Stomach smooth muscle (tissue), 2 donors: ENCODE measurements at regions not wholly inside any gene's neighbourhood (a gene's known extent, or its start where the extent isn't known, plus 50 kb on each side); places are given as distances from the start of the nearest gene placed in this dataset.
"Not testable (repeated sequence)": the region's sequence is repeated elsewhere in the genome, so short reads cannot be mapped to it uniquely, and the experiment has no call there.

Source experiments
- H3K27ac ChIP-seq: one replicate; pipeline ENCODE4 v1.7.0; 2013; ENCODE audit warnings: mild to moderate bottlenecking, low read length, inconsistent platforms
- H3K27me3 ChIP-seq, 2 donors: one replicate each; pipeline ENCODE4 v1.7.0; 2013; ENCODE audit warnings: low read length in 2 of 2; ENCODE audit not compliant: insufficient read depth in 2 of 2, control insufficient read depth in 1 of 2
- H3K36me3 ChIP-seq, 2 donors: one replicate each; pipeline ENCODE4 v1.7.0; 2013; ENCODE audit warnings: low read length in 2 of 2; ENCODE audit not compliant: control insufficient read depth in 2 of 2, insufficient read depth in 2 of 2
- H3K4me1 ChIP-seq: one replicate; pipeline ENCODE4 v1.7.0; 2013; ENCODE audit warnings: low read length; ENCODE audit not compliant: control insufficient read depth, insufficient read depth
- H3K4me3 ChIP-seq, 2 donors: one replicate each; pipeline ENCODE4 v1.7.0; 2013; ENCODE audit warnings: low read length in 2 of 2
- H3K9ac ChIP-seq, 2 donors: one replicate each; pipeline ENCODE4 v1.7.0; 2013; ENCODE audit warnings: low read length in 2 of 2, mild to moderate bottlenecking in 1 of 2
- H3K9me3 ChIP-seq, 2 donors: one replicate each; pipeline ENCODE4 v1.7.0; 2013; ENCODE audit warnings: low read length in 2 of 2; ENCODE audit not compliant: control insufficient read depth in 2 of 2
- donor health status: healthy.
- donor health status: Pancreatic carcinoma.

DNA sequence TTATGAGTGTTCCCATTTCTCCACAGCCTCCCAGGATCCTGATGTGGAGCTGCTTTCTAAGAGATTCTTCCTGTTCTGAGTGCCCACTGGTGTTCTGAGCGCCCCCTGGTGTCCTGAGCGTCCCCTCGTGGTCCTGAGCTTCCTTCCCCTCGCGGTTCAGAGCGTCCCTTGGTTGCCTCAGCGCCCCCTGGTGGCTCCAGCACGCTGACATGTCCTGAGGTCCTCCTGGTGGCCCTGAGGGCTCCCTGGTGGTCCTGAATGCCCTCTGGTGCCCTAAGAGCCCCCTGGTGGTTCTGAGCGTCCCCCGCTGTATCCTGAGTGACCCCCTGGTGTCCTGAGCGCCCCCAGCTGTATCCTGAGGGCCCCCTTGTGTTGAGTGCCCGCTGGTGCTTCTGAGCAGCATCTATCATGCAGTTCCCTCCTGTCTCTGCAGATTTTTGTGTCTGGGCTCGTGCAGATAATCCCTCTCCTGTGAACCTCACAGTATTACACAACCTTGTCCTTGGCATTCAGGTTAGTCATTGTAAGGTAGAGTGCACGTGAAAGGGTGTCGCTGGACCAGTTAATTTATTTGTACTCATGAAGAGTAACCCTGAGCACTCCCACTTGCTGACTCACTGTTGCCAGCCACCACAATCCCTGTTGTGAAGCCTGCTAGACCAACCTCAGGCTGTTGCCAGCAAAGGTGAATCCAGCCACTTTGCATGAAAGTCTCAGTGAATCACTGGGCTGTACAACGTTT lies 1214.9 kb downstream of the TMEM121 start:
- not testable (repeated sequence) for H3K4me1 ChIP-seq, H3K27ac ChIP-seq, H3K27me3 ChIP-seq, H3K9me3 ChIP-seq, H3K36me3 ChIP-seq, H3K9ac ChIP-seq, H3K4me3 ChIP-seq

DNA sequence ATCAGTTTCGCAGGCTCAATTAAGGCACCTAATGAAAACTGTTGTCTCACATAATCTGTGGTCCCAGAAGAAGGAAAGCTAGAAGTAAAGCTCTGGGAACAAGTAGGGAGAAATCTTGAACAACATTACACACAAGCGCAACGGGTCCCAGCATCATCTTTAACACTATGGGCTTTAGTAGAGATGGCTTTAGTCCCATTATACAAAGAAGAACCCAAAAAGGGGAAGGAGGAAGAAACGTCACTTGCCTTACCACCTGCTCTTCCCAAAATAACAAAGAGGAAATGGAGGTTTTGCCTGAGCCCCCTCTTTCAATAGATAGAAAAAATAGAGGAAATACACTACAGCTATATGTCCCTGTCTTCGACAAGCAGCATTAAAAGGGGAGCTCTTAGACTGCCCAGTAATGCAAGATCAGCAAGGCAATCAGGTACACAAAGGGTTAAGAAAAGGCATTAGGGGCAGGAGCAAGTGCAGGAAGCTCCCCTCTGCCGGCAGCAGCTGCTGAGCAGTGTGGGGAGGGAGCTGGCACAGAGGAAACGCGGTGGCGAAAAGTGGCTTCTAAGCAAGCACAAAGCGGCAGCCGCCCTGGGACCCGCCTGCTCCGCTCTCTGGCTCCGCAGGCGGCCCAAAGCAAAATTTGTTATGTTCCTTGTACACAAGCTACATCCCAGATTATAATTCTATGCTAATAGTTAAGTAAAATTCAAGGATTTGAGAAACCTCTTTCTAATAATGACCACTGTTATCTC lies 1218.8 kb downstream of the TMEM121 start:
- H3K9ac ChIP-seq, H3K9me3 ChIP-seq, H3K4me1 ChIP-seq, H3K36me3 ChIP-seq, H3K4me3 ChIP-seq, H3K27me3 ChIP-seq, H3K27ac ChIP-seq: not testable (repeated sequence)

DNA sequence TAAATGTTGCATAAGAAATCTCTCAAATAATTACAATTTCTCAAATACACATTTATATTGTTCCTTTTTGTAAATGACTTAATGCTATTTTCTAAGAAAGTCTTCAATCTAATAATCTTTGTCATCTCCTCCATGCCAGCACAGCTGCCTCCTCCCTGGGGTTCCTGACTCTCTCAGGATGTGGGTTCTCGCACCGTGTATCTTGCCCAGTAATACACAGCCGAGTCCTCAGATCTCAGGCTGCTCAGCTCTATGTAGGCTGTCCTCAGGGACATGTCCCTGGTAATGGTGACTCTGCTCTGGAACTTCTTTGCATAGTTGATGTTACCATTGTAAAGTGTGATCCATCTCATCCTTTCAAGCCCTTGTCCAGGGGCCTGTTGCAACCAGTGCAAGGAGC lies 1223.7 kb downstream of the TMEM121 start:
- H3K36me3 ChIP-seq, H3K4me1 ChIP-seq, H3K27ac ChIP-seq, H3K4me3 ChIP-seq, H3K9me3 ChIP-seq, H3K9ac ChIP-seq, H3K27me3 ChIP-seq: not testable (repeated sequence)

DNA sequence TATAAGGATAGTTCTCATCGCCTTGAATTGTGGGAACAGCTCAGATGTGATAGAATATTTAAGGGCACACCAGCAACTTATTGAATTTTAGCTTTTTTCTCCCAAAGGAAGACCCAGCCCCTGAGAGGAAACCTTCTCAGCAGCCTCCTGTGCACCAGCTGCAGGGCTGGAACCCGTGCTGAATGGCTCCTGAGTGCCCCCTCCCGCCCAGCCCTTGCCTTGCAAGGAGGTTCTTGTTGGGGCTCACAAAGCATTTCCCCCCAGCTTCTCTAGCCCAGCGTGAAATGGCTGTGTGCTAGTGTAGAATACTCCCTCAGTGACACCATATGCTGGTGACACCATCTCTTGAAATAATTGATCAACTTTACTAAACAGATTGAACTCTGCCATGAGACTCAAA lies 1227.4 kb downstream of the TMEM121 start:
- H3K4me3 ChIP-seq, H3K27ac ChIP-seq, H3K27me3 ChIP-seq, H3K9me3 ChIP-seq, H3K36me3 ChIP-seq, H3K9ac ChIP-seq, H3K4me1 ChIP-seq: not testable (repeated sequence)

DNA sequence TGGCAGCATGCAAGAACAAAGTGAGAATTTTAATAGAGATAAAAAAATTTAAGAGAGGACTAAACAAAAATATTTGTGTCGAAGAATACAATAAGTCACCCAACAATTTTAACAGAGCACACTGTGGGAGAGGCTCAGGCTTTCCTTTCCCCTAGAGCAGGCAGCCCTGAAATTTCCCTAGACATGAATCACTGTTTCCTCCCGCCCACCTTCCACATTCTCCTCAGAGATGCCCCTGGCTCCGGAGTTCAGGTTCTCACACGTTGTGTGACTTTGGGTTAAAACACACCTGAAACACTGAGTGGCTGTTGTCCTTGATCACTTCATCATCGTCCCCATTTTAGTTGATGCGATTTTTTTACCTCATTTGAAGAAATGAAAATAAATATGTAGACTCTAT lies 1231.1 kb downstream of the TMEM121 start:
- H3K9me3 ChIP-seq, H3K36me3 ChIP-seq, H3K27me3 ChIP-seq, H3K4me3 ChIP-seq, H3K9ac ChIP-seq, H3K4me1 ChIP-seq, H3K27ac ChIP-seq: not testable (repeated sequence)

DNA sequence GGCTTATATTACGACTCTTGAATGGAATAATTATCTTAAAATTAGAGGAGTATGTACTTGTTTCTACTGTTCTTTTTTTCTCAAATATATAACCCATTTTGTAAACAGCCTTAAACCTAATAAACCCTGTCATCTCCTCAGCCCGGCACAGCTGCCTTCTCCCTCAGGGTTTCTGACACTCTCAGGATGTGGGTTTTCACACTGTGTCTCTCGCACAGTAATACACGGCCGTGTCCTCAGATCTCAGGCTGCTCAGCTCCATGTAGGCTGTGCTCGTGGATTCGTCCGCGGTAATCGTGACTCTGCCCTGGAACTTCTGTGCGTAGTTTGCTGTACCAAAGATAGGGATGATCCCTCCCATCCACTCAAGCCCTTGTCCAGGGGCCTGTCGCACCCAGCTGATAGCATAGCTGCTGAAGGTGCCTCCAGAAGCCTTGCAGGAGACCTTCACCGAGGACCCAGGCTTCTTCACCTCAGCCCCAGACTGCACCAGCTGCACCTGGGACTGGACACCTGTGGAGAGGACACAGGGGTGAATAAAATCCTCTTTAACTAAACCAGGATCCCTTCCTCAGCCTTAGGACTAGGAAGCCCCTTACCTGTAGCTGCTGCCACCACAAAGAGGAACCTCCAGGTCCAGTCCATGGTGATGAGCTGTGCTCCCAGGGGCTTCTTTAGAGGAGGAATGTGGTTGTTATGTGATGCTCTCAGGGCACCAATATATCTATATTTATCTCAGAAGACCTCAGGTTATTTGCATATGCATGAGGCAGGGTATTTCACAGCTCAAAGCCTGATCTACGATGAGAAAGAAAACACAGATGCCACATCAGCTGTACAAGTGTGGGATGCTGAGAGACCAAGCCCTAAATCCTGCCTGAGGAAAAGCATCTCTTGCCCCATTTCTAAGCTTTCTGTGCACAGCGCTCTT lies 1235.8 kb downstream of the TMEM121 start:
- H3K9me3 ChIP-seq, H3K4me3 ChIP-seq, H3K9ac ChIP-seq, H3K4me1 ChIP-seq, H3K36me3 ChIP-seq, H3K27me3 ChIP-seq, H3K27ac ChIP-seq: not testable (repeated sequence)

DNA sequence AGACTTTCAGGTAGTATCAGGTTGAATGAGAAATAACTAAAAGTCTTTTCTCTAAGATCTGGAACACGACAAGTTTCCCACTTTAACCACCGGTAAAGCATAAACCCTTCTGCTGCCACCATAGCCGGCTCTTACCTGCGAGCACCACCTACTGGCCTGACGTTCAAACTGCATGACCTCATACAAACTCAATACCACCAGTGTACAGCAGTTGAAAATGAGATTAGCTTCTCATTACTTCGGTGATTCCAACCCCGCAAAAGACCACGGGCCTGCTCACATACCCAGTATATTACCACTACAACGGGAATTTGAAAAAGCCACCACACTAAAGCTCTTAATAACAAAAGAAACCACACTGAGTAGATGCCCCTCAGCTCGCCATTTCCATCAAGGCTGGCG lies 1238.6 kb downstream of the TMEM121 start:
- H3K27ac ChIP-seq, H3K27me3 ChIP-seq, H3K36me3 ChIP-seq, H3K4me3 ChIP-seq, H3K9me3 ChIP-seq, H3K9ac ChIP-seq, H3K4me1 ChIP-seq: not testable (repeated sequence)

DNA sequence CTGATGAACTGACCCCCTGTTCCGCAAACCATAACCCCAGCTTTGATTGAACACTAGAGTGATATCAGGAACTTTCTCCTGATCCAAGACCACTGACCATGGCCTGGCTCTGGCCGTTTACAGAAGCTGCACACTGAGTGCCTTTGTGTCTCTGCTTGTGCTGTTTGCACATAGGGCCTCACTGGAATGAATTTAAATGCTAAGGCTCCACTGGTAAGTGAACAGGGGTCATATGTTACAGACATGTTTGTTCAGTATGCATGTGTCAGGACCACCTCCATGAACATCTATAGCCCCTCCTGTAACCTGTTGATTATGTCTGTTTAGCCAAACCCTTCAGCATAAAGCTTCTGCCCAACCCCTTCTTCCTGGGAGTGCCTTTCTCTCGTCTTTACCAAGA lies 1239.8 kb downstream of the TMEM121 start:
- no peak overlapping the region for H3K4me3 ChIP-seq
- H3K4me1 ChIP-seq, result no peaks in the 10 kb centered on the region
- no peaks in the 10 kb centered on the region for H3K27me3 ChIP-seq
- H3K36me3 ChIP-seq, result no peaks in the 10 kb centered on the region
- no peaks in the 10 kb centered on the region for H3K9me3 ChIP-seq
- H3K27ac ChIP-seq, result no peak overlapping the region
- no peak overlapping the region for H3K9ac ChIP-seq

DNA sequence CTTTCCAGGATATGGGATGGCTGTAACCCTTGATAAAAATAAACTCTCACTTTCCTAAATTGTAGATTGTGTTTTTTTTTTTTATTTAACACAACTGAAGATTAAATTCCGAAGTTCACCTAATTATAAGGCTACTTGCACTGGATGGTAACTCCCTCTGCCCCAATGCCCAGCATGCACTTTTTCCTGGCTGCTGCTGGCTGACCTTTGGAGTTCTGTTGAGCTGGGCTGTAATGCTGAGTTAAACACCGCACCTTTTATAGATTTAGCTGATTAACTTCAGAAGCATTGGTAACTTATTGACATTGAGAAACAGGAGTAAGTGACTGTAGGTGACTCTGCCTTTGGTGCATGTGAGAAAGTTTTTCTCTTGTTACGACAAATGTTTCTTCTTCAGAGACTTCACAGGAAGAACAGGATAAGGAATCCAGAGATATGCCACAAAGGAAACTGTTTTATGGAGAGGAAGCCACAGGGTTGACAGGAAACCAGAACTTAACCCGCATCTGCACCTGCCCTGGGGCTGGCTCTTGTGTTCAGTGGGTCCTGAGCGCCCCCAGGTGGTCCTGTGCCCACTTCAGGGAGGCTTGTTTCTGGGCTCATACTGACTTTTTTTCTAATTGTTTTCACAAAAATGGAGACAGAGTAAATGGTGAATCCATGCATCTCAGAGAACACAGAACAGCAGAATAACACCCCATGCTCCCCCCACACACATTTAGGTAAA lies 1240.3 kb downstream of the TMEM121 start:
- H3K27me3 ChIP-seq, H3K4me3 ChIP-seq, H3K4me1 ChIP-seq, H3K9ac ChIP-seq, H3K27ac ChIP-seq, H3K36me3 ChIP-seq, H3K9me3 ChIP-seq: not testable (repeated sequence)

DNA sequence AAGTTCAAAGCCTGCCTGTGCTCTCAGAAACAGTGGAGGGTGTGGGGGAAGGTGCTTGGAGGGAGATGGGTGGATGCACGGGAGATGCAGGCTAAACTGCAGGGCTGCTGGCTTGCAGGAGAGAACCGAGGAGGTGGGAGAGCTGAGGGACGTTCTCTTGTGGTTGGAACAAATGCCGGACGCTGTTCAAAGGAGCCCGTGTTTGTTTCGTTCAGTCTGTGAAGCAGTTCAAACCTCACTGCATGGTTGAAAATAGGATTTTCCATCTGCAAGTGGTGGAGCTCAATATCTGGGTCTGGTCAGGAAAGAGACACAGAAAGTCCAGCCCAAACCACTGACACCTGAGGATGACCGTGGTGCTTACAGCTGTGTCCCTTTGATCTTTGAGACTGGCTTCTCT lies 1241.8 kb downstream of the TMEM121 start:
- not testable (repeated sequence) for H3K4me1 ChIP-seq, H3K36me3 ChIP-seq, H3K27me3 ChIP-seq, H3K9me3 ChIP-seq, H3K9ac ChIP-seq, H3K27ac ChIP-seq, H3K4me3 ChIP-seq
